SIG-M5 treated with dmso at 0.1 percent for 504 hours (cell line): ENCODE measurements at regions not wholly inside any gene's neighbourhood (a gene's known extent, or its start where the extent isn't known, plus 50 kb on each side); places are given as distances from the start of the nearest gene placed in this dataset.

Experiments
- DNase-seq: peaks from one replicate; lab custom pipeline; 2025; ENCODE audit not compliant: unreplicated experiment; lab: John Stamatoyannopoulos, UW

DNA sequence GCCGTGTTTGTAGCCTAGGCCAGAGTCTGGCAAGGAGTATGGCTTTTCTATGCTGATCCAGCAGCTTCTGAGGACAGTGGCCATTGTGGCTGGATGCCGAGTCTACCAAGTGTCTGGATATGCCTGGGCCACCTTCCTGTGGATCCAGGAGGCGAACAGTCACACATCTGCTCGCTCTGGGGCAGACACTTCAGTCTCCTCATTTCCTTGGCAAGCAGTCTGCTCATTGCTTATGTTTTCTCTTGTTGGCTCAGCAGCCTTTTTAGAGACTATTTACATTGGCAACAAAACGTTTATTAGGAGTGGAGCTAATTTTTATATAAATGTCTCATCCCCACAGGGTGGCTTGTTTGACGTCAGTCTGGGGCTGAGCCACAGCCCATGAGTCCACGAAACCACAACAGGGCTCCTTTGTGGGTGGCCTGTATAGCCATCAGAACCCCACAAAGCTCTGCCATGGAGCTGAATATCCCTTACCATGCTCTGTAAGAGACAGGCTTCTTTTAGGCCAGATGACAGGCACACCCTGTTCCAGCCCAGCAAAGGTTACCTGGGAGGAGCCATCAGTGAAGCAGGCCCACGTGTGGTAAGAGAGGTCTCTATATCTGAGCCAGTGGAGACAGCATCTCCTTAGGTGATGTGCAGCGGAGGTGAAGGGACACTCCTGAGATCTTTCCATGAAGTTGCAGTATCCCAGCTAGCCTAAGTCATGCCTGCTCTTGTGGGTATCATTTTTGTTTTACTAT lies 221.7 kb downstream of the DIRAS2 start:
- DNase-seq, result no peak

DNA sequence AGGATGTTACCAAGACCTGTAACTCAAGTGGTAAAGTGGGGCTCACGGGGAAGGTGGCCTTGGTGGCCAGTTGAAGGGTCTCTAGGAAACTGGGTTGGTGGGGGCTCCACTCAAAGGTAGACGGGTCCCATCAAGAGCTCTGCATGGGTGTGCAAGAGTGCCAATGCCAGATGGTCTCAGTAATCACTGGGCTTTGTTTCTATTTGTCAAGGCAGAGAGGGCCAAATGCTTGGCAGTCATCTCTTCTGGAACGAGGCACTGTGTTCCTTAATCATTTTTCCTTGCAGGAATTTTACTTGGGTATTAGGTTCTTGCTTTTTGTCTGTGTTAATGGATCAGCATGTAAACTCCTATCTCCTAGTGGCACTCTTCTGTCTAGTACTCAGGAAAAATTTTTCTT lies 220.8 kb downstream of the DIRAS2 start:
- DNase-seq, result no peak

DNA sequence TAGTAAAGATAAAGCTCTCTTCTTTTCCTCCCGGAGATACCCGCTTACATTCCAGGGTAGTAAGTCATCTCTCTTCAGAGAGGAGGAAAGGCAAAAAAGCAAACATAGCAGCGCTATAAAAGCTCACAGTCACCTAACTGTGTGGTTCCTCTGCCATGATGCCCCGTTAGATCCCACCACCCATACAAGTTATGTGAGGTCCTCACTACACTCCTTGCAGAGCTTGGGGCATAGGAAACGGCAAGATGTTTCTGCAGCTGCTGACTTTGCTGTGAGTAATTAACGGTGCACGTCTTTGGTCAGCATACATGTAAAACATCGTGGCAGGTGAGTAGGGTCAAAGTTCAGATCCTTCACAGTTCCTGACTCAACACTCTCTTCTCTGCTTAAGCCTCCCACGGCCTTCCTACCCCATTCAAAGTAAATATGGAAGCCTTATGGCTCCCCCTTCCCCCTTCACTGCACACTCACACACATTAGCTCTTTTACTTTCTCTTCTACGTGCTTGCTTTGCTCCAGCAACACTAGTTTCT lies 218.9 kb downstream of the DIRAS2 start:
- DNase-seq, result no peak

DNA sequence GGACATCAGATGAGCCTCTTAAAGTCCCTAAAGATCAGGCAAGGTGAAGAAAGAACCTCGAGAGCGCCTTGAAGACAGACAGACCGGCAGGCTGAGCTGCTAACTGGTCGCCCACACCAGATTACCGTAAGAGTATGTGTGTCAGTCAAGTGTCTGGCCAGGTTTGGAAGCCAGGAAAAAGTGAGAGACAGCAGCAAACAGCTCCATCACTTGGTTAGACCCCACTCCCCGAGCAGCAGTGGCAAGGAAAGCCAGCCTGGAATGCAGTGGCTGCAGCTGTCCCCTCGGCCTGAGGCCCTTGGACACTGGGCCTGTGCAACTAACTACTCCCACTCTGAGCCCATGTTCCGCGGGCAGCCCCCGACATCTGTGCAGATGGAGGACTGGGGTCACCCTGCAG lies 214.1 kb downstream of the DIRAS2 start:
- DNase-seq, result no peak

DNA sequence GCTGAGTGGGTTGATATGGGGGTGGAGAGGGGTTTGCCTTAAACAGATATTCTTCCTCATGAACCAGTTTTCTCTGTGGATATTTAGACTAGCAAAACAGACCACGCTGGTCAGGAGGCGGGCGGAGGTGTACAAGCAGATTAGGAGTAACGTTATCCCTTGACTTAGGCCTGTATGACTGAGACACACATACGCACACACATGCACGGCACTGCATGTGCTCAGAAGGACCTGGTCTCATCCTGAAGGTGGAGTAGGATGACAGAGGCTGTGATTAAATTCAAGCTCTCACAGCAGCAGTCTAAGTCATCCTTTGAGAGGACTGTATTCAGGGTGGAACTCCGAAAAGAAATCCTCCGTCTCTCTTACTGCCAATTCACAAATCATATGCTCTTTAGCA lies 209.7 kb downstream of the DIRAS2 start:
- no peak for DNase-seq

DNA sequence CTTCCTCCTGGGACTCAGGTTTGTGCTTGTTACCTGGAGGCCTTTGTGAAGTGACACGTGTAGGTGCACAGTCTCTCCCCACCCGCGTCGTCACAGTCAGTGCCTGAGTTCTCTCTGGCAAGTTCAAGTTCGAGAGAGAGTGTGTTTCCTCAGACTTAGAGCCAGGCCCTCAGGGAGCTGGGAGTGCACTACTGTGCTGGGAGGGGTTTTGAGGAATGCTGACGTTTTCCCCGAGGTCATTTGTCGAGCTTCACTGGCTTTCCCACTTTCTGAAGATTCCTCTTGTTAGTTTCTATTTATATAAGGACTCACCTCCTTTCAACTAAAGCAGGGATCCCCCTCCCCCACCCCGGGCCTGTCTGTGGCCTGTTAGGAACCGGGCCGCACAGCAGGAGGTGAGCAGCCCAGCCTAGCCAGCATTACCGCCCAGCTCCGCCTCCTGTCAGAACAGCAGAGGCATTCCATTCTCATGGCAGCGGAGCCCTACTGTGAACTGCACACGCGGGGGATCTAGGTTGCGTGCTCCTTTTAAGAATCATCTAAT lies 209.2 kb downstream of the DIRAS2 start:
- peak; percentile 26 for DNase-seq

DNA sequence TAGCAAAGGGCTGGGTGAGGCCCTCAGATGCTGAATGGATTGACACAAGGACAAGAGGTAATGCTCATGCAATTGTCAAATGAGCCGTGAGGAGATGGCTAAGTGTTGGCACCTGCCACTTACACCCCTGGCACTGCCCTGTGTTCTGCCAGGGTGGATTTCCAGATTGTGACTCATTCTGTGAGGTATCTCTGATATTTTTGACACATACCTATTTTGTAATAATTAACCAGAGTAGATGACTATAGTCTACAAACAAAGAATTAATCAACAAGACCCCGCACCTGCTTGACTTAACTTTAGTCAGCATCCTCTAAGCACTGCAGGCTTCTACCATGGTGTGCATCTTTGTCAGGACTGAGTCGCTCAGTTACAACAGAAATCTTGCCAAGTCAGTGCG lies 200.8 kb downstream of the DIRAS2 start:
- no peak for DNase-seq

GRCh38 chr9:90442723-90443122 lies 199.9 kb downstream of the DIRAS2 start:
- no peak for DNase-seq

DNA sequence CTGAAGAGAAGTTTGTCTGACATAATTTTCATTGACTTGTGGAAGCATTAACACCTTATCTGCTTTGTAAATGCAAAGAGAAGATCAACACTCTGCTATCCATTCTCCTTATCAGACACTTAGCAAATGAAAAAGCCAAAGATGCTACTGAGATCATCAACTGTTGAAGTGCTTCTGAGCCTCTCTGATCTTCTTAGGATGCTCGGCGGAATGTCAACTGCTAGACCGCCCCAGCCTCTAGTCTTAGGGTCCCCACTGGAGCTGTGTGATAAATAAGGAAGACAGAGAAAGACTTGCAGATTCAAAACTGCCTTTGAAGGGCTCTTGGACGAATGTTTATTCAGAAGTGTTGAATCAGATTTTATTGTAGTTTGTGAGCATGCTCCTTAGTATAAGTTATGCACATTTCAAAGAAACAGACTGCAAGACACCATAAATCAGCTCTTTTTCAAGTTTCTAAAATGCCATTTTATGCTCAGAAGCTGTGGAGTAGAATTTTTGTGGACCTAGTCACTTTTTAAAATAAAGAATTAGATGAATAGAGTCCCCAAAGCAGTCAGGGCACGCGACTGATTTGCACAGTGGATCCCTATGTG lies 197.9 kb downstream of the DIRAS2 start:
- DNase-seq, result no peak

- no peak for DNase-seq
These were observed 197.2 kb downstream of the DIRAS2 start for GRCh38 chr9:90445391-90445790.

DNA sequence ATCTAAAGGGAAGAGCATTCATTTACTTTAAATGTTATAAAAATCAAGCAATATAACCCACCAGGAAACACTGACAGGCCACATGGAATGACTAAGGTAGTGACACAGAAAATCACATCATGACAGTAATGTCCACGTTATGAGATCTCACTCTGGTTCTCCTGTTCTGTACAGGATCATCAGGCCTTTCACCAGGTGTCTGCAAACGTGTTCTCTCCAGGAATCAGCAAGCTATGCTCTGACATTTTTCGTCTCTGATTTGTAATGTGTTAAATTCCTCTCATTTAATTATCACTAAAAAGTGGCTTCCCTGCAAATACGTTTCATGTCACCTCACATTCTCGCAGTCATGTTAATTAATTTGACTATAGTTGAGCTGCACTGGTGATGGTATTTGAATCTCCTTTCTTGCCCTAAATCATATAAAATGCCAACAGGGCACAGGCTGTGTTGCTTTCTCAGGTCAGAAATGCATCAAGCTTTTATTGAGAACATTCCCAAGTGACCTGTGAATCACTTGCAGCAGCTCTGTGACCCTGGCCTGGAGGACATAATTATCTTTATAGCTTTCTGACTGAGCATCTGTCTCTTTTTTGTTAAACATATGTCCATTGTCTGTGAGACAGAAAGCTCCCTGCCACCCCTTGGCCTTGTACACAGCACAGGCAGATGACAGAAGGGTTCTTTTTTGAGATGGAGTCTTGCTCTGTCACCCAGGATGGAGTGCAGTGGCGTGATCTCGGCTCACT lies 196.2 kb downstream of the DIRAS2 start:
- no peak for DNase-seq

DNA sequence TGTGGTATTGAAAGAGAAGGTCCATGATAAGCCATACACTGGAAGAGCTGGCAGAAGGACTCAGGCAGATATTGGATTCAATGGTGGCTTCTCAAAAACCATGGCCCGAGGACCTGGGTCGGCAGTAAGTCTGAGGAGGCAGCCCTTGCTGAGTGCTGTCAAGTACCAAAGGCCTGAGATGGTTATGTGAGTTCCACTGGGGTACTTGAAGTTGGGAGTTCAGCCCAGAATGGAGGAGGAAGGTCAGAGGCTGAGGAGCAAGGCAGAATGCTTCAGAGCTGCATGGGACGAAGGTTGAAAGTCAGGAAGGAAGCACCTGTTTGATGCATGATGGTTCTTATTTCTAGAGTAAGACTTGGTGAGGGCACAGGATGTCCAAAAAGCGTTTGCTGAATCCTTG lies 194.9 kb downstream of the DIRAS2 start:
- DNase-seq, result no peak

- no peak for DNase-seq
These were observed 193.3 kb downstream of the DIRAS2 start for GRCh38 chr9:90449213-90449925.

- no peak for DNase-seq
These were observed 190.8 kb downstream of the DIRAS2 start for GRCh38 chr9:90451804-90452203.

DNA sequence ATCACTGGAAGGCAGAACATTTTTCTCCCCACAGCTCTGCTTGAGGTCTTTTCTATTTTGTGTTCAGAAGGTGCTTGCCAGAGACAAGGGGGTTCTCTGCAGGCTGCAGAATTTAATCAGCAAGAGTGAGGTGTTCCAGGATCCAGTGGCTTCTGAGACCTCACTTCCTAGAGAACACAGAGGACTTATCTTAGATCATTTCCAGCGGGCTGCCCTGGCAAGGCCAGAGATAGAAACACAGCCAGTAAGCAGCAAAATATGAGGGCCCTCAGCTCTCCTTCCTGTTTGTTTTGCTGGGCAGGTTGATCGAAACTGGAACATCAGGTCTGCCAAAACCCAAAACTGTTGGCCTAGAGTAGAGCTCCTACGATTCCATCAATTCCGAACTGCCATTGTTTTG lies 187.3 kb downstream of the DIRAS2 start:
- DNase-seq, result no peak

GRCh38 chr9:90457386-90458190 lies 185.0 kb downstream of the DIRAS2 start:
- DNase-seq, result no peak

DNA sequence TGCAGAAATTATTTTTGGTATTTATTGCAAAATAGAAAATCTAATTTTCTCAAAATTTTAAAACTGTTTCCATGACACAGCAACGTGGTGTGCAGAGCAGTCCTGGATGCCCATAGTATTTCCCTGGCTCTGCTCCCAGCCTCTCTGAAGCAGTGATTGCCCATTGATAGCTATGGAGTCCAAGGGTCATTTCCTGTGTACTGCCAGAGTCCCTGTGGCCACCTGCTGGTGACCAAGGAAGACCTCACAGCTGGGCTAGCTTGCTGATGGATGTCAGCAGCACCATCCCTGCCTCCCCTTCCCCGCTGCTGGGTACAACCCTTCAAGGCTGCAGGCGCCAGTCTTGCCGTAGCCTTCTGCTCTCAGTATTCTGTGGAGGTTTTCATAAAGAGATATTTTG lies 184.1 kb downstream of the DIRAS2 start:
- no peak for DNase-seq

DNA sequence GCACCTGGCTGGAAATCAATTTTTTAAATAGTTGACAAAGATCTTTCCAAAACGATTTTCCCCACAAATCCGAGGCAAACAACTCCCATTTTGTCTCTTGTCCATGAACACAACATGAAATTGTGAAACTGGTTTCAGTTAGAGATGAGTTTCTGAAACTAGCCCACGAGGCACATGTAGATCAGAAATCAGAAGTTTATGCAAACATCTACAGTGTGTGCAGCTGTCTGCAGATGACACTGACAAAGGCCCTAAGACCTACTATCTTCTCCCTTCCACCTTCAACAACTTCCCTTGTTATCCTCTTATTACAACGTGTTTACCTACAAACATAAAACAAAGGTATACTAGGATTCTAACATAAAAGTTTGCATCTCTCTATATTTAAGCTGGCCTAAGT lies 183.3 kb downstream of the DIRAS2 start:
- no peak for DNase-seq

DNA sequence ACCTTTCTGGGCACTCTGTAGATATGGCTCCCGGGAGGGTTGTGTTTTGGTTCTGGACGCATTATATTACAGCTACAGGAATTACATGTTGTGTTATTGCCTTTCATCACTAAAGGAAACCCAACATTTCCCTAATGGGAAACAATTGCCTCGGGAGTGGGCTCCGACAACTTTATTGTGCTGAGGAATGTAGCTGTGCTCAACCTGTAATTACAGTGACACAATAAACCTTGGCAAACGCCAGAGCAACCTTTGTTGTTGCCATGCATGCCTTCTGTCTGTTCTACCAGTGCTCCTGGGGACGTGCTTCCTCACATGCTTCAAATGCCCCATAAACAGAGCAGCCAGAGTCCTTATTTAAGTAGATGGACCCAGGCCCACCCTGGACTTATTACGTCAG lies 182.4 kb downstream of the DIRAS2 start:
- DNase-seq, result no peak

DNA sequence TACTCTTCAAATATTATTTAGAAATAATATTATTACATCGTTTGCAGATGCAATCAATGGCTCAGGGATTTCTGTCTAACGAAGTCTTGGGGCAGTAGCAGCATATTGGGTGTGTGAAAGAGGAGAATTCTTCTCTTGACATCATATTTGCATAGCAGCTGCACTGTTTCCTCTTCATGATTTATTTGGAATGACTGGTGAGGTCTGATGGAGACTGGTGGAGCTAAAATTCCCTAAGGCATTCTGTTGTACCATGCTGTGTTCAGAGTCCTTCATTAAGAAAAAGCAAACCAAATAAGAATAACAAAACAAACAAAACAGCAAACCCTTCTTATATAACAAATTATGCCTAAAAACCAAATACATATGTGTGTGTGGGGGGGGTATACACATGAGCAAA lies 177.6 kb downstream of the DIRAS2 start:
- DNase-seq, result no peak
